IMR-90 (cell line): ENCODE measurements at regions not wholly inside any gene's neighbourhood (a gene's known extent, or its start where the extent isn't known, plus 50 kb on each side); places are given as distances from the start of the nearest gene placed in this dataset.

Experiments
- ATAC-seq: fragments of 200-7000 bp; cut with Tn5 transposase; 2 replicates; pipeline ENCODE4 v1.9.1; 2020; ENCODE audit warnings: low read depth, mild to moderate bottlenecking, moderate library complexity
- BruUV-seq: library from RNA; stranded (reverse); fragments of 400-500 nt; replicated peaks from 2 replicates; lab custom pipeline; 2021; lab: Mats Ljungman, UMichigan
- CTCF ChIA-PET: fragments of 300-600 bp; formaldehyde crosslinking; extraction: SDS; loops from one replicate; lab custom pipeline; 2021; ENCODE audit warnings: antibody characterized with exemption; lab: Yijun Ruan, JAX
- POLR2A ChIA-PET: fragments of 300-600 bp; sonication (Branson Sonifier 250); formaldehyde crosslinking; loops from one replicate; lab custom pipeline; 2022; ENCODE audit warnings: antibody characterized with exemption; ENCODE audit not compliant: unreplicated experiment; lab: Charles Lee
- DNase-seq: peaks from one replicate; pipeline ENCODE4 v3.0.0; 2013
- H2AFZ ChIP-seq: replicated peaks from 2 replicates; pipeline ENCODE3; 2013; ENCODE audit warnings: low read length, mild to moderate bottlenecking; ENCODE audit not compliant: poor library complexity
- H2AK5ac ChIP-seq: 2 replicates; pipeline ENCODE4 v1.6.1; 2013; ENCODE audit warnings: low read depth, low read length, inconsistent platforms
- H2AK9ac ChIP-seq: replicated peaks from 2 replicates; pipeline ENCODE3; 2013; ENCODE audit warnings: mild to moderate bottlenecking, low read depth, low read length, moderate library complexity; ENCODE audit not compliant: poor library complexity
- H2BK120ac ChIP-seq: 2 replicates; pipeline ENCODE4 v1.6.1; 2013; ENCODE audit warnings: low read depth, low read length, inconsistent platforms
- H2BK15ac ChIP-seq: 3 replicates; pipeline ENCODE4 v1.6.1; 2013; ENCODE audit warnings: low read depth, low read length, inconsistent platforms
- H2BK20ac ChIP-seq: 2 replicates; pipeline ENCODE4 v1.6.1; 2013; ENCODE audit warnings: low read depth, mild to moderate bottlenecking, inconsistent platforms, low read length, moderate library complexity
- H2BK5ac ChIP-seq: 2 replicates; pipeline ENCODE4 v1.6.1; 2013; ENCODE audit warnings: mild to moderate bottlenecking, low read depth, low read length, inconsistent platforms; ENCODE audit not compliant: poor library complexity, severe bottlenecking
- H3K14ac ChIP-seq: replicated peaks from 2 replicates; pipeline ENCODE4 v1.6.1; 2013; ENCODE audit warnings: low read depth, low read length, inconsistent platforms
- H3K18ac ChIP-seq: 2 replicates; pipeline ENCODE4 v1.6.1; 2013; ENCODE audit warnings: low read depth, low read length, control low read depth
- H3K23ac ChIP-seq: 2 replicates; pipeline ENCODE4 v1.6.1; 2013; ENCODE audit warnings: low read depth, low read length, inconsistent platforms
- H3K27ac ChIP-seq: 2 replicates; pipeline ENCODE4 v1.5.1; 2013; ENCODE audit warnings: mild to moderate bottlenecking, control low read depth, low read length; ENCODE audit not compliant: insufficient read depth
- H3K27me3 ChIP-seq: 2 replicates; pipeline ENCODE4 v1.6.1; 2013; ENCODE audit warnings: low read length; ENCODE audit not compliant: control insufficient read depth, insufficient read depth
- H3K36me3 ChIP-seq: 2 replicates; pipeline ENCODE4 v1.6.1; 2013; ENCODE audit warnings: low read length, mixed read lengths; ENCODE audit not compliant: control insufficient read depth, insufficient read depth
- H3K4ac ChIP-seq: 2 replicates; pipeline ENCODE4 v1.6.1; 2013; ENCODE audit warnings: low read depth, low read length, inconsistent platforms
- H3K4me1 ChIP-seq: 2 replicates; pipeline ENCODE4 v1.6.1; 2013; ENCODE audit warnings: low read length, mixed read lengths; ENCODE audit not compliant: control insufficient read depth, insufficient read depth
- H3K4me2 ChIP-seq: 2 replicates; pipeline ENCODE4 v1.6.1; 2013; ENCODE audit warnings: low read depth, mild to moderate bottlenecking, control low read depth, low read length, moderate library complexity
- H3K4me3 ChIP-seq: 2 replicates; pipeline ENCODE4 v1.5.1; 2013; ENCODE audit warnings: low read depth, mild to moderate bottlenecking, control low read depth, low read length, moderate library complexity; ENCODE audit not compliant: insufficient read depth
- H3K56ac ChIP-seq: 2 replicates; pipeline ENCODE4 v1.6.1; 2013; ENCODE audit warnings: low read length, inconsistent platforms; ENCODE audit not compliant: insufficient read depth; ENCODE audit errors: extremely low read depth
- H3K79me1 ChIP-seq, 2 experiments: 2 replicates each; pipeline ENCODE4 v1.6.1; 2013; ENCODE audit warnings: low read length in 2 of 2, inconsistent platforms in 1 of 2, low read depth in 1 of 2
- H3K9ac ChIP-seq: 2 replicates; pipeline ENCODE4 v1.6.1; 2013; ENCODE audit warnings: low read depth, low read length, control low read depth
- H3K9me1 ChIP-seq: 2 replicates; pipeline ENCODE4 v1.6.1; 2013; ENCODE audit warnings: low read length, inconsistent platforms; ENCODE audit not compliant: insufficient read depth
- H3K9me3 ChIP-seq: 2 replicates; pipeline ENCODE4 v1.6.1; 2013; ENCODE audit warnings: low read length; ENCODE audit not compliant: control insufficient read depth, insufficient read depth
- H4K20me1 ChIP-seq: 2 replicates; pipeline ENCODE4 v1.6.1; 2013; ENCODE audit warnings: low read length, inconsistent platforms; ENCODE audit not compliant: insufficient read depth
- H4K5ac ChIP-seq: 2 replicates; pipeline ENCODE4 v1.6.1; 2013; ENCODE audit warnings: mild to moderate bottlenecking, low read depth, low read length, control low read depth
- H4K8ac ChIP-seq, 2 experiments: 2 replicates each; pipeline ENCODE4 v1.6.1; 2013; ENCODE audit warnings: low read depth in 2 of 2, low read length in 2 of 2, control low read depth in 1 of 2, inconsistent platforms in 1 of 2
- H4K91ac ChIP-seq: 2 replicates; pipeline ENCODE4 v1.6.1; 2013; ENCODE audit warnings: low read depth, low read length, inconsistent platforms; ENCODE audit not compliant: insufficient read depth
- BHLHE40 ChIP-seq: fragments of 150-350 bp; IDR thresholded peaks from 2 replicates; pipeline ENCODE4 v1.6.1; 2016; ENCODE audit warnings: mild to moderate bottlenecking, low read depth, low read length
- CEBPB ChIP-seq: IDR thresholded peaks from 2 replicates; pipeline ENCODE4 v1.6.1; 2012; ENCODE audit warnings: low read depth, low read length, improper control_type of control experiment
- CTCF ChIP-seq: conservative IDR thresholded peaks from 2 replicates; pipeline ENCODE4 v1.5.1; 2012; ENCODE audit warnings: mild to moderate bottlenecking, low read depth, low read length, improper control_type of control experiment
- ELK1 ChIP-seq: fragments of 150-350 bp; IDR thresholded peaks from 2 replicates; pipeline ENCODE4 v1.6.1; 2016; ENCODE audit warnings: low read depth, mild to moderate bottlenecking, low read length, moderate library complexity, borderline replicate concordance
- FOS ChIP-seq: fragments of 150-350 bp; IDR thresholded peaks from 2 replicates; pipeline ENCODE4 v1.6.1; 2016; ENCODE audit warnings: low read depth, low read length
- MAFK ChIP-seq: IDR thresholded peaks from 2 replicates; pipeline ENCODE4 v1.6.1; 2012; ENCODE audit warnings: low read depth, low read length, improper control_type of control experiment
- MAZ ChIP-seq: IDR thresholded peaks from 2 replicates; pipeline ENCODE4 v1.6.1; 2012; ENCODE audit warnings: low read depth, mild to moderate bottlenecking, low read length, improper control_type of control experiment, moderate library complexity, borderline replicate concordance
- MXI1 ChIP-seq: IDR thresholded peaks from 2 replicates; pipeline ENCODE4 v1.6.1; 2012; ENCODE audit warnings: low read depth, mild to moderate bottlenecking, low read length, moderate library complexity, borderline replicate concordance
- NFE2L2 ChIP-seq: fragments of 150-350 bp; IDR thresholded peaks from 2 replicates; pipeline ENCODE4 v1.6.1; 2016; ENCODE audit warnings: low read depth, mild to moderate bottlenecking, low read length
- POLR2A ChIP-seq: IDR thresholded peaks from 2 replicates; pipeline ENCODE4 v1.6.1; 2012; ENCODE audit warnings: mild to moderate bottlenecking, low read depth, low read length
- RAD21 ChIP-seq: IDR thresholded peaks from 2 replicates; pipeline ENCODE4 v1.6.1; 2012; ENCODE audit warnings: low read length, improper control_type of control experiment
- RCOR1 ChIP-seq: IDR thresholded peaks from 2 replicates; pipeline ENCODE4 v1.6.1; 2012; ENCODE audit warnings: mild to moderate bottlenecking, low read length, improper control_type of control experiment; ENCODE audit not compliant: insufficient replicate concordance
- RFX5 ChIP-seq: IDR thresholded peaks from 2 replicates; pipeline ENCODE4 v1.8.0; 2012; ENCODE audit warnings: low read depth, mild to moderate bottlenecking, low read length, moderate library complexity
- SMC3 ChIP-seq: fragments of 150-350 bp; IDR thresholded peaks from 2 replicates; pipeline ENCODE4 v1.6.1; 2016; ENCODE audit warnings: low read depth, mild to moderate bottlenecking, antibody characterized with exemption, low read length, moderate library complexity
- USF2 ChIP-seq: fragments of 150-350 bp; IDR thresholded peaks from 2 replicates; pipeline ENCODE4 v1.6.1; 2017; ENCODE audit warnings: mild to moderate bottlenecking, antibody characterized with exemption, low read length, low read depth
- WGBS, 2 experiments: methylation state at CpG; one replicate each; pipeline versions ENCODE4 v1.1.5 to v1.1.7; 2013; ENCODE audit warnings: missing lambda C conversion rate in 2 of 2; ENCODE audit not compliant: insufficient read length in 1 of 2; ENCODE audit errors: extremely low coverage in 2 of 2; 5-methylcytosine and 5-hydroxymethylcytosine counted together
- dilution Hi-C: fragments of 300-500 bp; cut with HindIII; formaldehyde crosslinking; loops from one replicate; pipeline ENCODE4 v1.14.3; 2018; ENCODE audit warnings: low sequenced_read_pairs; ENCODE audit not compliant: unreplicated experiment
- in situ Hi-C: fragments of 300-500 bp; cut with MboI; formaldehyde crosslinking; loops from 3 replicates; pipeline ENCODE4 v1.14.3; 2019; ENCODE audit warnings: low sequenced_read_pairs, inconsistent platforms, mixed read lengths
- intact Hi-C: fragments of 100-400 bp; cut with micrococcal nuclease; formaldehyde crosslinking; loops from 2 replicates; pipeline ENCODE4 v1.10.0; 2022

GRCh38 chr1:208628022-208628914 is 384.1 kb upstream of the PLXNA2 start:
- H3K4me1 ChIP-seq, result no peaks in the 10 kb centered on the region
- no peak for TF ChIP-seq USF2
- no peak for TF ChIP-seq FOS
- TF ChIP-seq CEBPB, result no peak
- no peak for TF ChIP-seq MXI1
- no peak for TF ChIP-seq ELK1
- no peak for TF ChIP-seq RFX5
- no peak for TF ChIP-seq CTCF
- no peak for TF ChIP-seq RAD21
- TF ChIP-seq POLR2A, result no peak
- no peak for TF ChIP-seq MAFK
- TF ChIP-seq SMC3, result no peak
- no peak for TF ChIP-seq RCOR1
- no peak for TF ChIP-seq MAZ
- TF ChIP-seq BHLHE40, result no peak
- TF ChIP-seq NFE2L2, result no peak
- H2BK5ac ChIP-seq, result no peak overlapping the region
- ATAC-seq (no peak), DNase-seq (no peak)
- WGBS, 2 experiments, result no CpG with 5 or more reads among the region's 7 CpGs
- in situ Hi-C loops (no loop called here), dilution Hi-C loops (no loop called here), intact Hi-C loops (no loop called here)
- ChIA-PET CTCF (no interaction called here), POLR2A (no interaction called here)
- H3K36me3 ChIP-seq, result no peaks in the 10 kb centered on the region
- H3K4me2 ChIP-seq, result no peak overlapping the region
- H4K5ac ChIP-seq, result no peak overlapping the region
- no TSS peak for BruUV-seq
- H3K9me3 ChIP-seq, result peaks cover 5% of the 10 kb centered on the region; the same call in 1 of the 2 replicates
- H3K14ac ChIP-seq, result no peak overlapping the region
- no peak overlapping the region for H3K56ac ChIP-seq
- no peak overlapping the region for H3K27ac ChIP-seq
- no peak overlapping the region for H4K91ac ChIP-seq
- no peaks in the 10 kb centered on the region for H3K27me3 ChIP-seq
- H2AFZ ChIP-seq, result no peak overlapping the region
- no peak overlapping the region for H4K8ac ChIP-seq
- H3K4ac ChIP-seq, result no peak overlapping the region
- H2BK20ac ChIP-seq, result no peak overlapping the region
- no peak overlapping the region for H2AK5ac ChIP-seq
- H2BK120ac ChIP-seq, result no peak overlapping the region
- no peaks in the 10 kb centered on the region for H3K79me1 ChIP-seq
- no peak overlapping the region for H2BK15ac ChIP-seq
- H3K9me1 ChIP-seq, result no peaks in the 10 kb centered on the region
- H3K23ac ChIP-seq, result no peak overlapping the region
- H3K4me3 ChIP-seq, result no peak overlapping the region
- no peak overlapping the region for H3K18ac ChIP-seq
- no peak overlapping the region for H2AK9ac ChIP-seq
- no peak overlapping the region for H3K9ac ChIP-seq
- no peaks in the 10 kb centered on the region for H4K20me1 ChIP-seq
